Gastrocnemius medialis (tissue), 4 donors: ENCODE measurements at regions not wholly inside any gene's neighbourhood (a gene's known extent, or its start where the extent isn't known, plus 50 kb on each side); places are given as distances from the start of the nearest gene placed in this dataset.

Experiments
- CTCF ChIP-seq, 5 experiments: fragments of 450-650 bp in 3 of 5; fragments of 200-600 bp in 2 of 5; sonication (generic) in 2 of 5; IDR thresholded peaks in 4 of 5; conservative IDR thresholded peaks in 1 of 5; 1 replicate in 4 of 5; 2 replicates in 1 of 5; pipeline ENCODE4 v1.5.1; 2016 to 2019; ENCODE audit warnings: antibody characterized with exemption in 5 of 5, mild to moderate bottlenecking in 3 of 5, moderate library complexity in 3 of 5
- POLR2A ChIP-seq, 2 donors: fragments of 450-650 bp; IDR thresholded peaks; one replicate each; pipeline ENCODE4 v1.6.1; 2017; ENCODE audit warnings: antibody characterized with exemption in 2 of 2, mild to moderate bottlenecking in 2 of 2, moderate library complexity in 2 of 2

GRCh38 chr1:58880592-58880991 lies 96.7 kb upstream of the JUN start:
- TF ChIP-seq POLR2A (IDR thresholded peaks at IDR 0.05), result no peak
- no peak for TF ChIP-seq CTCF (IDR thresholded peaks at IDR 0.05 in 4 of 5, conservative IDR thresholded peaks at IDR 0.05 in 1 of 5)
